HG03469 (cell line): ENCODE measurements at regions not wholly inside any gene's neighbourhood (a gene's known extent, or its start where the extent isn't known, plus 50 kb on each side); places are given as distances from the start of the nearest gene placed in this dataset.

Experiments used
- ATAC-seq: cut with Tn5 transposase; IDR thresholded peaks from one replicate; pipeline ENCODE4 v1.9.1; 2021; ENCODE audit warnings: mild to moderate bottlenecking, moderate library complexity, moderate number of reproducible peaks; ENCODE audit not compliant: unreplicated experiment

DNA sequence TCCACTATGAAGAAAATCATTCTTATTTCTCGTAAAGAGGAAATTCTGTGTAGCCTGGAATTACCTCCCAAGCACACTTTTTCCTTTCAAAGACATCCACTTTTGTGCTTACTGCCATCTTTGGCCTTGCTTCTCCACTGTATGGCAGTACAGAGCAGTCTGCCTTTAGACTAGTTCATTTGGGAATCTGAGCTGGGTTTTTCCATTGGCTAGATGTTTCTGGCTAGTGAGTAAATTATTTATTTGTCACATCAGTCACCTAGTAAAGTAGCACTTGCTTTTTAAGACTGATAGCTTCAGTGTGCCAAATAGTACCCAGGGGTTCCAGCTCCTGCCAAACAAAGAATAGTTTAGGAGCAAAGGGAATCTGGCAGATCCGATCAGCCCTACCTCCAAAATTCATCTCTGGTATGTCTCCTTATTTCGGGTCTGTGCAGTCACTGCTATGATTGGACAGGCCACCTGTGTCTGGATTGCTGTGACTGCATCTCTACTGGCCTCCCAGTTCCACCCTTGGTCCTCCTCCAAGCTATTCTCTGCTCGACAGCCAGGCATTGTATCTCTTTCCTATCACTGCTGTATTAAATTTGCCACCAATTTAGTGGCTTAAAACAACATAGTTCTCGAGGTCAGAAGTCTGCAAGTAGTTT, 97.6 kb downstream of the NUDT12 start:
- no peak for ATAC-seq

- ATAC-seq, result no peak
These were observed 99.3 kb downstream of the NUDT12 start for GRCh38 chr5:103463261-103463660.

DNA sequence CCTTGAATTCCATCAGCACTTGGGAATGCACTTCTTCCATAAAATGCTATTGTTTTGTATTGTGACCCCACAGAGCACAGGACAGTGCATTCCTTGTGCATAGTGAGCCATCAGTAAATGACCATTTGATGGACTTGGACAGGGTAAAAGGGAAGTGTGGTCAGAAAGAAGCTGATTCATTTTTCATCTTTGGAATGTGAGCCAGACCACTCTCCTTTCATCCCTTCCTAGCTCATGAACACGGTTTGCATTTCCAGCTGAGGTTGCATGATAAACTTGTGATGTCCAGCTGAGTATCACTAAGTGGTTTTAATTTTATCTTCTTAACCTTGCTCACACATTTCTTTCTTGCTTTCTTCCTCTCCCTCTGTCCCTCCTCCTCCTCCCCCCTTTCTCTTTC, 101.3 kb downstream of the NUDT12 start:
- no peak for ATAC-seq

GRCh38 chr5:103458497-103459040, 104.0 kb downstream of the NUDT12 start:
- no peak for ATAC-seq

DNA sequence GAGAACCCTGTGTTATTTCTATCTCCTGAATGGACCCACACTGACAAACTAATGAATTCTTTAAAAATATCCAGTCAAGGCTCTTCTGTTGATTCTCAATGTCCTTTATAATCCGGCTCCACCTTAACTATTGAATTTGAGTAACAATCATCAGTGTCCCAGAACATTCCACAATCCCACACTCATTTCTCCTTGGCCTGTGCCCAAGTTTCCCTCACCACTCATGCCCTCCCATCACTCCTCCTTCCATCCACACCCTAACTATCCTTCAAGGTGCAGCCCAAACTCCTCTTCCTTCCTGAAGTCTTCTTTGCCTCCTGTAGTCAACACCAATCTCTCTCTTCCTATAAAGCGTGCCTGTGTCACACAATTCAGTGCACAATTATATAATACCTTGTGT, 106.1 kb downstream of the NUDT12 start:
- no peak for ATAC-seq

- ATAC-seq, result no peak
These were observed 106.8 kb downstream of the NUDT12 start for GRCh38 chr5:103455796-103456195.

DNA sequence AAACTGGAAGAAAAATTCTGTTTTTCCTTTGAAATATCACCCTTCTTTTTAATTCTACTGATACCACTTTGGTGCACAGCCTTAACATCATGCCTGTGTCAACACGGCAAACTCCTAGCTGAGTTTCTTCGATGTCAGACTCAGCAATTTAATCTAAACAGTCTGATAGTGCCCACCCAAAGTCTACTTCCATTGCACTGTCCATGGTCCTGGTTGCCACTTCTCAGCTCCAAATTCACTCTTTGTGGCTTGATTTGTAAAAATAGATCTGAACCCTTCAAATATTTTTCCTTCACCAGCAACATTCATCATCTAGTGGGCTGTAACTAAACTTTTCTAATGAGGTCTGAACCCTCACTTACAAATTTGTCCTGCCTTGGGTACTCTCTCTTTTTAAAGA, 107.8 kb downstream of the NUDT12 start:
- ATAC-seq, result no peak

GRCh38 chr5:103452666-103453065, 109.9 kb downstream of the NUDT12 start:
- ATAC-seq, result no peak

GRCh38 chr5:103452089-103452488, 110.5 kb downstream of the NUDT12 start:
- ATAC-seq, result no peak

DNA sequence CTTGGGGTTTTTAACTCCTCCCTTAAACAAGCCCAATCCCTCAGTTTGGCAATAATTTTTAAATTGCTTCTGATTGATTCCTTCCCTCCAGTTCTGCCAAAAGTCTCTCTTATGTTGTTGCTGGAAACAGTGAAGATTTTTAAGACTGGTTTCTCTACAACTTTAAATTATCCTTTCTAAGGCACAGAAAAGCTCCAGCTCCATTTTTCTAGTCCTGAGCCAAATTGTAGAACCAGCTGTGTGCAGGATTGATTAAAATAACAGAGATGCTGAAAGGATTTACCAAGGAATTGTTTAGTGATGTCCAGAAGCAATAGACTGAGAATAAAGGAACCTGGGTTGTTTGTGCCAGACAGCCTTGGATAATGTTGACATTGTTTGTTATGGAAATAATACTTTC, 111.3 kb downstream of the NUDT12 start:
- ATAC-seq, result no peak

- ATAC-seq, result no peak
These were observed 112.1 kb downstream of the NUDT12 start for GRCh38 chr5:103450333-103451061.

GRCh38 chr5:103446813-103447212, 115.8 kb downstream of the NUDT12 start:
- no peak for ATAC-seq

GRCh38 chr5:103445426-103446035, 117.1 kb downstream of the NUDT12 start:
- no peak for ATAC-seq

DNA sequence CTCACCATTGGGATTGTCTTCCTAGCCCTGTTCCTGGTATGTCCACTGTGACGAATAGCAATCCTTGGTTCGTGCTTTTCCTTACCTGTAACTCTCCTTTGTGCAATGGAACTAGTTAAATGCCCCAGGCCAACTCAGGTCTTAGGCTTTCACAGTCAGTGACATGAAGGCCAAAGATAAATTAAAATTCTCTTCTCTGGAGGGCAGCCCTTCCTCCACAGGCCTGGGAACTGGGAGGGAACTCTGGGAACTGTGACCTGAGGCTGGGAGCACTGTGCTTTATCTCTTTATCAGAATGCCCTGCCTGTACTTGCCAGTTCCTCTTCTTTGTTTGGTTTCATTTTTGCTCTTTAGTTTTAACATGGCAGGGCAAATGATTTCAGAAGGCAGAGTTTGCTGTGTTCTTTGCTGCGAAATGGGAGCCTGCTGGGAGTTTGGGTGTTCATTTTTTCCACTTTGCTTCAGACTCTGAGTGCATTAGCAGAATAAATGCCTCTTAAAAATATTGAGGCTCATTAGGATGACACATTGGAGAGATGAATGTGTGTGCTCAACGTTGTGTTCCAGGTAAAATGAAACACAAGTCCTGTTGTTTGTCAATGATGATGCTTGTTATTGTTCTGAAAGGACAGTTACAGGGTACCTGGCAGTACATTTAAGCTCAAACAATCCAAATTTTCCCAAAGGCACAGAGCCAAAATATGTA, 118.1 kb downstream of the NUDT12 start:
- ATAC-seq, result peak; percentile 60

GRCh38 chr5:103442750-103443149, 119.8 kb downstream of the NUDT12 start:
- no peak for ATAC-seq

- ATAC-seq, result no peak
These were observed 121.1 kb downstream of the NUDT12 start for GRCh38 chr5:103441523-103441922.

DNA sequence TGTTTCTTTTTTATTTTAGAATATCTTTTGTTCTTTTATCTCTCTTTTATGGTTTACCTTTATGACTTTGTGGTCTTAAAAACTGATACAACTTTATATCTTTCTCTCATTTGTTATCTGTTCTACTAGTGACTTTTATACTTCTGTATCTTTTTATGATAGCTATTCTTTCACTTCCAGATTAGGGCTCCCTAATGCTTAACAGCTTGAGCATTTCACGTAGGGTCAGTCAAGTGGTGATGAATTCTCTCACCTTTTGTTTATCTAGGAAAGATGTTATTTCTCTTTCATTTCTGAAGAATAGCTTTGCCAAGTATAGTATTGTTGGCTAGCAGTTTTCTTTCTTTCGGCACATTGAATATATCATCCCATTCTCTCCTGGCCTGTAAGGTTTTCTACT, 123.6 kb downstream of the NUDT12 start:
- ATAC-seq, result no peak

DNA sequence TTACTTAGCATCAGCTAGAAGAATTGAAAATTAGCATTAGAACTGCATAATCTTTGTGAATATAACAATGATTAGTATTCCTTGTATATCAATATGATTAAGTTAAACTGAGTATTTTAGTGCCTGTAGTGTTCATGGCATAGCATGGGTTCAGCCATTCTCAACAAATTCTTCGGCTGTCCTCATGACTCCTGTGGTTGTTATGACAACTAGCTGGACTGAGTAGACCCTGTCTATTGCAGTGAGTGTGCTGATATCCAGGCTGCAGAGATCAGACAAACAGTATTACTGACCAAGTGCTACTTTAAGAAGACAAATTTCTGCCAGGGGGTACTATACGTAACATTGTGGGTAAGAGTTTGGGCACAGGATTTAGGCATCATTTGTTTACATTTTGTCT, 125.9 kb downstream of the NUDT12 start:
- ATAC-seq, result no peak

- no peak for ATAC-seq
These were observed 126.5 kb downstream of the NUDT12 start for GRCh38 chr5:103436112-103436511.

GRCh38 chr5:103435136-103435889, 127.3 kb downstream of the NUDT12 start:
- ATAC-seq, result no peak

GRCh38 chr5:103434057-103434456, 128.5 kb downstream of the NUDT12 start:
- ATAC-seq, result no peak
